ENCODE measurements at regions not wholly inside any gene's neighbourhood (a gene's known extent, or its start where the extent isn't known, plus 50 kb on each side); places are given as distances from the start of the nearest gene placed in this dataset.

GRCh38 chr14:100664231-100664630, 62.5 kb upstream of the DLK1 start:
- no peak for TF ChIP-seq GATA2 (IDR thresholded peaks at IDR 0.05; ENCODE audit: low read depth, low read length)
- no peak for TF ChIP-seq GATA3 (IDR thresholded peaks at IDR 0.05; ENCODE audit: low read depth, low read length)

Data from SH-SY5Y (cell line).